ENCODE measurements at regions not wholly inside any gene's neighbourhood (a gene's known extent, or its start where the extent isn't known, plus 50 kb on each side); places are given as distances from the start of the nearest gene placed in this dataset.

DNA sequence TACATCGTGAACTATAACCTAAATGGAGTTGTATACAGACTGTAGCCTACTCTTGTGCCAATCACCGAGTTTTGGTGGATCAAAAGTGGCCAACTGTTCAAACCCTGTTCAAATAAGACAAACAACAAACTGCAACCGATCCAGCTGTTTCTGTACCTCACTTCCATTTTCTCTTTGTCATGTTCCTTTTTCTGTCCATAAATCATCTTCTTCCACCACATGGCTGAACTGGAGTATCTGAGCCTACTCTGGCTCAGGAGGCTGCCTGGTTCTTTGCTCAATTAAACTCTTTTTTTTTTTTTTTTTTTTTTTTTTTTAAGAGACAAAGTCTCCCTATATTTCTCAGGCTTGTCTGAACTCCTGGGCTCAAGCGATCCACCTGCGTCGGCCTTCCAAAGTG, 59.0 kb upstream of the NPVF start:
- H3K36me3 ChIP-seq (ENCODE audit: insufficient read depth, low read length) = no peaks in the 10 kb centered on the region
- no peaks in the 10 kb centered on the region for H3K9me2 ChIP-seq (ENCODE audit: insufficient read depth, low read length)
- H3K9ac ChIP-seq (ENCODE audit: low read length) = no peak overlapping the region
- no peak overlapping the region for H3K4me2 ChIP-seq (ENCODE audit: low read length)
- no peaks in the 10 kb centered on the region for H3F3A ChIP-seq (ENCODE audit: insufficient read depth, low read length, poor library complexity, severe bottlenecking)
- no peaks in the 10 kb centered on the region for H4K20me1 ChIP-seq (ENCODE audit: insufficient read depth)
- H3K4me3 ChIP-seq (ENCODE audit: low read length) = no peak overlapping the region
- TF ChIP-seq SMC3 (conservative IDR thresholded peaks at IDR 0.05; ENCODE audit: poor library complexity) = no peak
- no peak for TF ChIP-seq EP300 (conservative IDR thresholded peaks at IDR 0.05; ENCODE audit: poor library complexity, severe bottlenecking)
- no peak for TF ChIP-seq RAD21 (conservative IDR thresholded peaks at IDR 0.05)
- TF ChIP-seq MXI1 (conservative IDR thresholded peaks at IDR 0.05; ENCODE audit: poor library complexity, severe bottlenecking) = no peak
- TF ChIP-seq, protein P1, sequence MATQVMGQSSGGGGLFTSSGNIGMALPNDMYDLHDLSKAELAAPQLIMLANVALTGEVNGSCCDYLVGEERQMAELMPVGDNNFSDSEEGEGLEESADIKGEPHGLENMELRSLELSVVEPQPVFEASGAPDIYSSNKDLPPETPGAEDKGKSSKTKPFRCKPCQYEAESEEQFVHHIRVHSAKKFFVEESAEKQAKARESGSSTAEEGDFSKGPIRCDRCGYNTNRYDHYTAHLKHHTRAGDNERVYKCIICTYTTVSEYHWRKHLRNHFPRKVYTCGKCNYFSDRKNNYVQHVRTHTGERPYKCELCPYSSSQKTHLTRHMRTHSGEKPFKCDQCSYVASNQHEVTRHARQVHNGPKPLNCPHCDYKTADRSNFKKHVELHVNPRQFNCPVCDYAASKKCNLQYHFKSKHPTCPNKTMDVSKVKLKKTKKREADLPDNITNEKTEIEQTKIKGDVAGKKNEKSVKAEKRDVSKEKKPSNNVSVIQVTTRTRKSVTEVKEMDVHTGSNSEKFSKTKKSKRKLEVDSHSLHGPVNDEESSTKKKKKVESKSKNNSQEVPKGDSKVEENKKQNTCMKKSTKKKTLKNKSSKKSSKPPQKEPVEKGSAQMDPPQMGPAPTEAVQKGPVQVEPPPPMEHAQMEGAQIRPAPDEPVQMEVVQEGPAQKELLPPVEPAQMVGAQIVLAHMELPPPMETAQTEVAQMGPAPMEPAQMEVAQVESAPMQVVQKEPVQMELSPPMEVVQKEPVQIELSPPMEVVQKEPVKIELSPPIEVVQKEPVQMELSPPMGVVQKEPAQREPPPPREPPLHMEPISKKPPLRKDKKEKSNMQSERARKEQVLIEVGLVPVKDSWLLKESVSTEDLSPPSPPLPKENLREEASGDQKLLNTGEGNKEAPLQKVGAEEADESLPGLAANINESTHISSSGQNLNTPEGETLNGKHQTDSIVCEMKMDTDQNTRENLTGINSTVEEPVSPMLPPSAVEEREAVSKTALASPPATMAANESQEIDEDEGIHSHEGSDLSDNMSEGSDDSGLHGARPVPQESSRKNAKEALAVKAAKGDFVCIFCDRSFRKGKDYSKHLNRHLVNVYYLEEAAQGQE (IDR thresholded peaks at IDR 0.05; ENCODE audit: borderline replicate concordance) = no peak
- TF ChIP-seq POLR2AphosphoS5 (IDR thresholded peaks at IDR 0.05) = no peak
- TF ChIP-seq, protein P2, sequence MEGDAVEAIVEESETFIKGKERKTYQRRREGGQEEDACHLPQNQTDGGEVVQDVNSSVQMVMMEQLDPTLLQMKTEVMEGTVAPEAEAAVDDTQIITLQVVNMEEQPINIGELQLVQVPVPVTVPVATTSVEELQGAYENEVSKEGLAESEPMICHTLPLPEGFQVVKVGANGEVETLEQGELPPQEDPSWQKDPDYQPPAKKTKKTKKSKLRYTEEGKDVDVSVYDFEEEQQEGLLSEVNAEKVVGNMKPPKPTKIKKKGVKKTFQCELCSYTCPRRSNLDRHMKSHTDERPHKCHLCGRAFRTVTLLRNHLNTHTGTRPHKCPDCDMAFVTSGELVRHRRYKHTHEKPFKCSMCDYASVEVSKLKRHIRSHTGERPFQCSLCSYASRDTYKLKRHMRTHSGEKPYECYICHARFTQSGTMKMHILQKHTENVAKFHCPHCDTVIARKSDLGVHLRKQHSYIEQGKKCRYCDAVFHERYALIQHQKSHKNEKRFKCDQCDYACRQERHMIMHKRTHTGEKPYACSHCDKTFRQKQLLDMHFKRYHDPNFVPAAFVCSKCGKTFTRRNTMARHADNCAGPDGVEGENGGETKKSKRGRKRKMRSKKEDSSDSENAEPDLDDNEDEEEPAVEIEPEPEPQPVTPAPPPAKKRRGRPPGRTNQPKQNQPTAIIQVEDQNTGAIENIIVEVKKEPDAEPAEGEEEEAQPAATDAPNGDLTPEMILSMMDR (IDR thresholded peaks at IDR 0.05; ENCODE audit: poor library complexity, severe bottlenecking) = no peak
- TF ChIP-seq TAF1 (IDR thresholded peaks at IDR 0.05; ENCODE audit: low read depth) = no peak
- no peak for TF ChIP-seq EZH2 (IDR thresholded peaks at IDR 0.05; ENCODE audit: borderline replicate concordance, insufficient read depth, low read length, poor library complexity, severe bottlenecking)
- no peak overlapping the region for H2AFZ ChIP-seq (ENCODE audit: low read depth, low read length)
- H3K9me3 ChIP-seq (ENCODE audit: low read length) = no peaks in the 10 kb centered on the region
- H3K27me3 ChIP-seq (ENCODE audit: insufficient read depth, low read depth, low read length) = no peaks in the 10 kb centered on the region
- H3K79me2 ChIP-seq (replicated peaks; ENCODE audit: insufficient read depth, low read length) = no peaks in the 10 kb centered on the region
- H3K27ac ChIP-seq (ENCODE audit: low read length) = no peak overlapping the region

DNA sequence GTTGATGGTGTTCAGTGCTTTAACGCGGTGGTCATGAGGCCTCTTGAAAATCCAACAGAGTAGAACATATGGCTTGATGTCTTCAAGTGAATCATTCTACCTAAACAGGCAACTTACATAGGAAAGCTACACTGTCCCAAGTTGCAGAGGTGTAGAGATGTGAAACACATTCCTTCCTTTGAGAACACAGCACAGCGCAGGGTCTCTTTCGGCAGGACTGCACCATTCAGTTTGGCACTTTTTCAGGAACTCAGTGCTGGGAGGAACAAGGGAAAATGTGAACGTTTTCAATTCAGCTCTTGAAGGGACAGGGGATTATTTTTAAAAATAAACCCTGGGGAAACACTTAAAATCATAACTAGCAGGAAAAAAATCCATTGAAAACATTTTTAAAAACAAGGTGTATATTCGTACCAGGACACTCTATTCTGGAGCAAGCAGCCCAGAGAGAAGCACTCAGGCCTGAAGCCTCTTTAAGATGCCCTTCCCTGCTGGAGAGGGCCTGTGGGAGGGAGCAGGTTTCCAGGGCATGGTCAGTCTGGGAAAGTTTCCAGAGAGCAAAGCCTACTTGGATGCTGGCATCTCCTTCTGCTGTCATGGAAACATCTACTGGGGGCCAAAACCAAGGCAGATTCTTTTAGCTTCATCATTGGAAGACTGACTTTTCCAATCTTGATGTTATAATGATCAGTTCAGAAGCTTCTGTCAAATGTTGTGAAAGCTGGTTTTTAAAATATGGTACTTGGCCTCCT, 60.4 kb upstream of the NPVF start:
- Histone ChIP-seq H4K20me1 (ENCODE audit: insufficient read depth) (no peaks in the 10 kb centered on the region), H3K9me3 (ENCODE audit: low read length) (no peaks in the 10 kb centered on the region), H3K27ac (ENCODE audit: low read length) (no peak overlapping the region), H3K27me3 (ENCODE audit: insufficient read depth, low read depth, low read length) (no peaks in the 10 kb centered on the region), H3K36me3 (ENCODE audit: insufficient read depth, low read length) (no peaks in the 10 kb centered on the region), H3F3A (ENCODE audit: insufficient read depth, low read length, poor library complexity, severe bottlenecking) (no peaks in the 10 kb centered on the region), H2AFZ (ENCODE audit: low read depth, low read length) (no peak overlapping the region), H3K4me2 (ENCODE audit: low read length) (no peak overlapping the region), H3K79me2 (replicated peaks; ENCODE audit: insufficient read depth, low read length) (no peaks in the 10 kb centered on the region), H3K9ac (ENCODE audit: low read length) (no peak overlapping the region), H3K4me3 (ENCODE audit: low read length) (no peak overlapping the region), H3K9me2 (ENCODE audit: insufficient read depth, low read length) (no peaks in the 10 kb centered on the region)
- no peak for TF ChIP-seq EZH2 (IDR thresholded peaks at IDR 0.05; ENCODE audit: borderline replicate concordance, insufficient read depth, low read length, poor library complexity, severe bottlenecking)
- TF ChIP-seq, protein P1 (IDR thresholded peaks at IDR 0.05; ENCODE audit: borderline replicate concordance) = no peak
- TF ChIP-seq EP300 (conservative IDR thresholded peaks at IDR 0.05; ENCODE audit: poor library complexity, severe bottlenecking) = no peak
- TF ChIP-seq, protein P2 (IDR thresholded peaks at IDR 0.05; ENCODE audit: poor library complexity, severe bottlenecking) = no peak
- no peak for TF ChIP-seq POLR2AphosphoS5 (IDR thresholded peaks at IDR 0.05)
- TF ChIP-seq TAF1 (IDR thresholded peaks at IDR 0.05; ENCODE audit: low read depth) = no peak
- TF ChIP-seq MXI1 (conservative IDR thresholded peaks at IDR 0.05; ENCODE audit: poor library complexity, severe bottlenecking) = no peak

Data from neural cell (in vitro differentiated cells).